PC-9 (cell line): ENCODE measurements at regions not wholly inside any gene's neighbourhood (a gene's known extent, or its start where the extent isn't known, plus 50 kb on each side); places are given as distances from the start of the nearest gene placed in this dataset.

Experiments used
- BruUV-seq: library from RNA; stranded (reverse); fragments of 400-500 nt; replicated peaks from 2 replicates; lab custom pipeline; 2021; lab: Mats Ljungman, UMichigan
- CTCF ChIA-PET: fragments of 300-600 bp; sonication (Branson Sonifier 250); formaldehyde crosslinking; loops from one replicate; lab custom pipeline; 2022; ENCODE audit warnings: antibody characterized with exemption; lab: Charles Lee
- POLR2A ChIA-PET: fragments of 300-600 bp; sonication (Branson Sonifier 250); formaldehyde crosslinking; loops from one replicate; lab custom pipeline; 2022; ENCODE audit warnings: antibody characterized with exemption; ENCODE audit not compliant: unreplicated experiment; lab: Charles Lee
- DNase-seq, 2 experiments: peaks; one replicate each; pipeline versions ENCODE4 v3.0.0 to v3.0.0-alpha.2; 2015 to 2022; ENCODE audit warnings: mixed read lengths in 1 of 2
- H2AFZ ChIP-seq: fragments of 200-600 bp; sonication (generic); 2 replicates; pipeline ENCODE4 v1.8.1; 2017; ENCODE audit warnings: antibody characterized with exemption
- H3F3A ChIP-seq: fragments of 200-600 bp; sonication (generic); 2 replicates; pipeline ENCODE4 v1.8.1; 2017; ENCODE audit warnings: antibody characterized with exemption, mild to moderate bottlenecking, low read depth; ENCODE audit not compliant: insufficient read depth
- H3K27ac ChIP-seq: fragments of 200-600 bp; sonication (generic); 2 replicates; pipeline ENCODE4 v1.6.1; 2016; ENCODE audit warnings: mixed run types
- H3K27me3 ChIP-seq: fragments of 200-600 bp; sonication (generic); 2 replicates; pipeline ENCODE4 v1.6.1; 2016; ENCODE audit warnings: low read depth, mixed run types; ENCODE audit not compliant: insufficient read depth
- H3K36me3 ChIP-seq: fragments of 200-600 bp; sonication (generic); 2 replicates; pipeline ENCODE4 v1.6.1; 2016; ENCODE audit warnings: low read depth, mixed run types
- H3K4me1 ChIP-seq: fragments of 200-600 bp; sonication (generic); replicated peaks from 2 replicates; pipeline ENCODE4 v1.6.1; 2016; ENCODE audit warnings: mixed run types; ENCODE audit not compliant: insufficient read depth
- H3K4me2 ChIP-seq: fragments of 200-600 bp; sonication (generic); 2 replicates; pipeline ENCODE4 v1.6.1; 2017; ENCODE audit warnings: mixed run types
- H3K4me3 ChIP-seq: fragments of 200-600 bp; sonication (generic); 2 replicates; pipeline ENCODE4 v1.6.1; 2016; ENCODE audit warnings: mixed run types
- H3K79me2 ChIP-seq: fragments of 200-600 bp; sonication (generic); 2 replicates; pipeline ENCODE4 v1.6.1; 2017; ENCODE audit warnings: low read depth, mixed run types
- H3K9me2 ChIP-seq: fragments of 200-600 bp; sonication (generic); 2 replicates; pipeline ENCODE4 v1.8.1; 2017; ENCODE audit warnings: mild to moderate bottlenecking; ENCODE audit not compliant: insufficient read depth
- H3K9me3 ChIP-seq: fragments of 200-600 bp; sonication (generic); 2 replicates; pipeline ENCODE4 v1.8.1; 2016; ENCODE audit warnings: low read depth; ENCODE audit not compliant: insufficient read depth
- H4K20me1 ChIP-seq: fragments of 200-600 bp; sonication (generic); 2 replicates; pipeline ENCODE4 v1.8.1; 2017; ENCODE audit not compliant: insufficient read depth
- EZH2 ChIP-seq: fragments of 200-600 bp; sonication (generic); IDR thresholded peaks from 2 replicates; pipeline ENCODE4 v1.8.0; 2017; ENCODE audit warnings: antibody characterized with exemption, low read depth
- intact Hi-C: fragments of 100-400 bp; cut with micrococcal nuclease; formaldehyde crosslinking; loops from one replicate; pipeline ENCODE4 v1.10.0; 2022; ENCODE audit not compliant: unreplicated experiment
- TF ChIP-seq, protein P1 (sequence below): fragments of 200-600 bp; sonication (generic); conservative IDR thresholded peaks from 2 replicates; pipeline ENCODE4 v1.6.1; 2017; ENCODE audit warnings: mixed run types, antibody characterized with exemption, mild to moderate bottlenecking, moderate library complexity

- Histone ChIP-seq H2AFZ (no peak overlapping the region), H3K4me3 (no peak overlapping the region), H3K9me3 (no peaks in the 10 kb centered on the region), H4K20me1 (no peaks in the 10 kb centered on the region), H3K4me1 (no peaks in the 10 kb centered on the region), H3K79me2 (no peaks in the 10 kb centered on the region), H3K9me2 (no peaks in the 10 kb centered on the region), H3K4me2 (no peak overlapping the region), H3K36me3 (no peaks in the 10 kb centered on the region), H3K27me3 (no peaks in the 10 kb centered on the region), H3K27ac (no peak overlapping the region), H3F3A (no peaks in the 10 kb centered on the region)
- BruUV-seq = no TSS peak
- ChIA-PET POLR2A (no interaction called here), CTCF (no interaction called here)
- no peak for DNase-seq
- no peak for TF ChIP-seq EZH2
- TF ChIP-seq, protein P1, sequence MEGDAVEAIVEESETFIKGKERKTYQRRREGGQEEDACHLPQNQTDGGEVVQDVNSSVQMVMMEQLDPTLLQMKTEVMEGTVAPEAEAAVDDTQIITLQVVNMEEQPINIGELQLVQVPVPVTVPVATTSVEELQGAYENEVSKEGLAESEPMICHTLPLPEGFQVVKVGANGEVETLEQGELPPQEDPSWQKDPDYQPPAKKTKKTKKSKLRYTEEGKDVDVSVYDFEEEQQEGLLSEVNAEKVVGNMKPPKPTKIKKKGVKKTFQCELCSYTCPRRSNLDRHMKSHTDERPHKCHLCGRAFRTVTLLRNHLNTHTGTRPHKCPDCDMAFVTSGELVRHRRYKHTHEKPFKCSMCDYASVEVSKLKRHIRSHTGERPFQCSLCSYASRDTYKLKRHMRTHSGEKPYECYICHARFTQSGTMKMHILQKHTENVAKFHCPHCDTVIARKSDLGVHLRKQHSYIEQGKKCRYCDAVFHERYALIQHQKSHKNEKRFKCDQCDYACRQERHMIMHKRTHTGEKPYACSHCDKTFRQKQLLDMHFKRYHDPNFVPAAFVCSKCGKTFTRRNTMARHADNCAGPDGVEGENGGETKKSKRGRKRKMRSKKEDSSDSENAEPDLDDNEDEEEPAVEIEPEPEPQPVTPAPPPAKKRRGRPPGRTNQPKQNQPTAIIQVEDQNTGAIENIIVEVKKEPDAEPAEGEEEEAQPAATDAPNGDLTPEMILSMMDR = no peak
- intact Hi-C loops = no loop called here
These were observed 709.3 kb upstream of the RGMB start for GRCh38 chr5:98064118-98064685.

GRCh38 chr5:98065261-98065909 lies 708.1 kb upstream of the RGMB start:
- ChIA-PET CTCF (no interaction called here), POLR2A (no interaction called here)
- no TSS peak for BruUV-seq
- Histone ChIP-seq H3K36me3 (no peaks in the 10 kb centered on the region), H3K4me1 (no peaks in the 10 kb centered on the region), H3K9me3 (no peaks in the 10 kb centered on the region), H3F3A (no peaks in the 10 kb centered on the region), H3K27ac (no peak overlapping the region), H4K20me1 (no peaks in the 10 kb centered on the region), H2AFZ (no peak overlapping the region; the same call in 1 of the 2 replicates), H3K79me2 (no peaks in the 10 kb centered on the region), H3K4me3 (no peak overlapping the region), H3K4me2 (no peak overlapping the region), H3K27me3 (no peaks in the 10 kb centered on the region), H3K9me2 (no peaks in the 10 kb centered on the region)
- intact Hi-C loops = no loop called here
- no peak for TF ChIP-seq EZH2
- TF ChIP-seq, protein P1 = no peak
- no peak for DNase-seq

DNA sequence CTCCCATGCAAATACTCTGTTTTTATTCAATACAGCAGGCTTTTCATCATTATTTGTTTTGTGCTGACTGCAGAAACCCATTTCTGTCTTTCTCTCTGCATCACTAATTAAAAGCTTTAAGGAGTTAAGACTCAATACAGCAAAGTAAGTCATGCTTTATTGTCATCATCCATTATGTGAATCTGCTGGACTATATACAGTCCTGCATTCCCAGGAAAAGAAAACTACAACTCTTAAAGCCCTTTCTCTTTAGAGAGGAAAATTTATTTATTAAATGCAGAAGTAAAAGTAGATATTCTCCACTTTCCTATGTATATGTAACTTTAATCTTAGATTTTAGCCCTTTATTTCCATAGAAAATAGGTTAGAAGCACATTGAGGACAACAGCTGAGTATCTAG lies 706.6 kb upstream of the RGMB start:
- H3K27ac ChIP-seq = no peak overlapping the region
- H3K9me3 ChIP-seq = no peaks in the 10 kb centered on the region
- H2AFZ ChIP-seq = no peak overlapping the region
- H3K9me2 ChIP-seq = no peaks in the 10 kb centered on the region
- no peak overlapping the region for H3K4me3 ChIP-seq
- no TSS peak for BruUV-seq
- intact Hi-C loops = no loop called here
- H4K20me1 ChIP-seq = no peaks in the 10 kb centered on the region
- no peaks in the 10 kb centered on the region for H3K27me3 ChIP-seq
- no peaks in the 10 kb centered on the region for H3K36me3 ChIP-seq
- H3K4me2 ChIP-seq = no peak overlapping the region
- no peaks in the 10 kb centered on the region for H3F3A ChIP-seq
- no peaks in the 10 kb centered on the region for H3K4me1 ChIP-seq
- DNase-seq = no peak
- POLR2A ChIA-PET = no interaction called here
- CTCF ChIA-PET = interaction anchor here (0.6 kb wide), 1 partner anchor 668 kb away, joined by 5 read pairs; no protein-coding TSS in a partner anchor
- no peaks in the 10 kb centered on the region for H3K79me2 ChIP-seq
- no peak for TF ChIP-seq EZH2
- TF ChIP-seq, protein P1 = no peak
